Suprapubic skin (tissue), 3 donors: ENCODE measurements at regions not wholly inside any gene's neighbourhood (a gene's known extent, or its start where the extent isn't known, plus 50 kb on each side); places are given as distances from the start of the nearest gene placed in this dataset.

Experiments
- CTCF ChIP-seq, 2 donors: fragments of 200-600 bp in 1 of 2; fragments of 450-650 bp in 1 of 2; sonication (generic) in 1 of 2; IDR thresholded peaks; one replicate each; pipeline ENCODE4 v1.5.1; 2016 to 2019; ENCODE audit warnings: antibody characterized with exemption in 2 of 2, mild to moderate bottlenecking in 1 of 2, moderate library complexity in 1 of 2
- POLR2A ChIP-seq, 2 donors: fragments of 450-650 bp; IDR thresholded peaks; one replicate each; pipeline ENCODE4 v1.6.1; 2017; ENCODE audit warnings: antibody characterized with exemption in 2 of 2, mild to moderate bottlenecking in 2 of 2, moderate library complexity in 2 of 2

GRCh38 chr18:55818284-55818683 lies 230.3 kb upstream of the TCF4 start:
- TF ChIP-seq POLR2A (IDR thresholded peaks at IDR 0.05): no peak
- no peak for TF ChIP-seq CTCF (IDR thresholded peaks at IDR 0.05)
